ENCODE measurements at regions not wholly inside any gene's neighbourhood (a gene's known extent, or its start where the extent isn't known, plus 50 kb on each side); places are given as distances from the start of the nearest gene placed in this dataset.

- TF ChIP-seq CTCF (IDR thresholded peaks at IDR 0.05; ENCODE audit: low read length): no peak
- no peak for TF ChIP-seq EZH2 (IDR thresholded peaks at IDR 0.05; ENCODE audit: borderline replicate concordance, low read length)
These were observed 269.9 kb upstream of the FAT4 start for GRCh38 chr4:125044886-125045285.

Data from OCI-LY1 (cell line).